SU-DHL-6 (cell line): ENCODE measurements at regions not wholly inside any gene's neighbourhood (a gene's known extent, or its start where the extent isn't known, plus 50 kb on each side); places are given as distances from the start of the nearest gene placed in this dataset.

Experiments
- H2AFZ ChIP-seq: fragments of 200-600 bp; sonication (generic); 2 replicates; pipeline ENCODE4 v1.6.1; 2014; ENCODE audit warnings: low read depth, mild to moderate bottlenecking, moderate library complexity, mixed read lengths, antibody characterized with exemption, low read length; ENCODE audit not compliant: severe bottlenecking
- H3F3A ChIP-seq: fragments of 200-600 bp; shearing (Covaris generic); 2 replicates; pipeline ENCODE4 v1.6.0; 2016; ENCODE audit warnings: antibody characterized with exemption, mild to moderate bottlenecking; ENCODE audit not compliant: insufficient read depth
- H3K27ac ChIP-seq: fragments of 200-600 bp; sonication (generic); 2 replicates; pipeline ENCODE4 v1.5.1; 2016; ENCODE audit warnings: low read depth, mild to moderate bottlenecking, low read length, moderate library complexity, mixed read lengths
- H3K27me3 ChIP-seq: fragments of 200-600 bp; sonication (generic), shearing (Covaris generic); 2 replicates; pipeline ENCODE4 v1.6.0; 2014; ENCODE audit warnings: mild to moderate bottlenecking, low read length
- H3K36me3 ChIP-seq: fragments of 200-600 bp; sonication (generic); 2 replicates; pipeline ENCODE4 v1.6.1; 2014; ENCODE audit warnings: mild to moderate bottlenecking, low read length, mixed read lengths
- H3K4me2 ChIP-seq: fragments of 300-600, 200-600 bp; shearing (Covaris generic), sonication (generic); 2 replicates; pipeline ENCODE4 v1.6.0; 2014; ENCODE audit warnings: low read length, low read depth, mild to moderate bottlenecking; ENCODE audit not compliant: poor library complexity, severe bottlenecking
- H3K4me3 ChIP-seq: fragments of 200-600 bp; sonication (generic); 2 replicates; pipeline ENCODE4 v1.5.1; 2014; ENCODE audit warnings: antibody characterized with exemption, low read length, mild to moderate bottlenecking, mixed read lengths; ENCODE audit not compliant: insufficient read depth, poor library complexity, severe bottlenecking
- H3K79me2 ChIP-seq: fragments of 200-600 bp; sonication (generic); 2 replicates; pipeline ENCODE4 v1.6.1; 2014; ENCODE audit warnings: mild to moderate bottlenecking, low read length, moderate library complexity; ENCODE audit not compliant: insufficient read depth
- H3K9ac ChIP-seq: fragments of 200-600 bp; sonication (generic); 2 replicates; pipeline ENCODE4 v1.7.0; 2014; ENCODE audit warnings: mild to moderate bottlenecking, low read length
- H3K9me2 ChIP-seq: fragments of 200-600 bp; sonication (generic); replicated peaks from 2 replicates; pipeline ENCODE4 v1.6.1; 2014; ENCODE audit warnings: low read length; ENCODE audit not compliant: insufficient read depth
- H3K9me3 ChIP-seq: fragments of 200-600 bp; sonication (generic); 2 replicates; pipeline ENCODE4 v1.6.1; 2014; ENCODE audit warnings: low read length, mixed read lengths; ENCODE audit not compliant: insufficient read depth
- H4K20me1 ChIP-seq: fragments of 200-600 bp; sonication (generic); 2 replicates; pipeline ENCODE4 v1.6.1; 2014; ENCODE audit warnings: low read depth, mild to moderate bottlenecking, antibody characterized with exemption, low read length, moderate library complexity, mixed read lengths
- EZH2phosphoT487 ChIP-seq: fragments of 200-600 bp; sonication (generic), shearing (Covaris generic); conservative IDR thresholded peaks from 2 replicates; pipeline ENCODE4 v1.6.1; 2018; ENCODE audit warnings: mild to moderate bottlenecking, antibody characterized with exemption, low read length, moderate library complexity, mixed read lengths
- TF ChIP-seq, protein P1 (sequence below): fragments of 200-600 bp; sonication (generic); IDR thresholded peaks from one replicate; pipeline ENCODE4 v1.5.1; 2017; ENCODE audit warnings: antibody characterized with exemption, mild to moderate bottlenecking, low read length, moderate library complexity; ENCODE audit not compliant: insufficient read depth, poor library complexity, severe bottlenecking

GRCh38 chr15:31158858-31159569 is 57.5 kb upstream of the TRPM1 start:
- H3K9me2 ChIP-seq, result no peaks in the 10 kb centered on the region
- H3K9me3 ChIP-seq, result no peaks in the 10 kb centered on the region
- no peak overlapping the region for H3K9ac ChIP-seq
- no peaks in the 10 kb centered on the region for H3K27me3 ChIP-seq
- H3K4me3 ChIP-seq, result no peak overlapping the region
- H2AFZ ChIP-seq, result no peak overlapping the region
- H3K4me2 ChIP-seq, result no peak overlapping the region
- no peak for TF ChIP-seq EZH2phosphoT487
- TF ChIP-seq, protein P1, sequence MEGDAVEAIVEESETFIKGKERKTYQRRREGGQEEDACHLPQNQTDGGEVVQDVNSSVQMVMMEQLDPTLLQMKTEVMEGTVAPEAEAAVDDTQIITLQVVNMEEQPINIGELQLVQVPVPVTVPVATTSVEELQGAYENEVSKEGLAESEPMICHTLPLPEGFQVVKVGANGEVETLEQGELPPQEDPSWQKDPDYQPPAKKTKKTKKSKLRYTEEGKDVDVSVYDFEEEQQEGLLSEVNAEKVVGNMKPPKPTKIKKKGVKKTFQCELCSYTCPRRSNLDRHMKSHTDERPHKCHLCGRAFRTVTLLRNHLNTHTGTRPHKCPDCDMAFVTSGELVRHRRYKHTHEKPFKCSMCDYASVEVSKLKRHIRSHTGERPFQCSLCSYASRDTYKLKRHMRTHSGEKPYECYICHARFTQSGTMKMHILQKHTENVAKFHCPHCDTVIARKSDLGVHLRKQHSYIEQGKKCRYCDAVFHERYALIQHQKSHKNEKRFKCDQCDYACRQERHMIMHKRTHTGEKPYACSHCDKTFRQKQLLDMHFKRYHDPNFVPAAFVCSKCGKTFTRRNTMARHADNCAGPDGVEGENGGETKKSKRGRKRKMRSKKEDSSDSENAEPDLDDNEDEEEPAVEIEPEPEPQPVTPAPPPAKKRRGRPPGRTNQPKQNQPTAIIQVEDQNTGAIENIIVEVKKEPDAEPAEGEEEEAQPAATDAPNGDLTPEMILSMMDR, result no peak
- no peaks in the 10 kb centered on the region for H3K79me2 ChIP-seq
- H4K20me1 ChIP-seq, result no peaks in the 10 kb centered on the region
- no peaks in the 10 kb centered on the region for H3K36me3 ChIP-seq
- no peaks in the 10 kb centered on the region for H3F3A ChIP-seq
- no peak overlapping the region for H3K27ac ChIP-seq

GRCh38 chr15:31159837-31160236 is 58.3 kb upstream of the TRPM1 start:
- Histone ChIP-seq H3K27me3 (no peaks in the 10 kb centered on the region), H4K20me1 (no peaks in the 10 kb centered on the region), H2AFZ (no peak overlapping the region), H3K9me2 (no peaks in the 10 kb centered on the region), H3K36me3 (no peaks in the 10 kb centered on the region), H3K79me2 (no peaks in the 10 kb centered on the region), H3K27ac (no peak overlapping the region), H3K9me3 (no peaks in the 10 kb centered on the region), H3K4me2 (no peak overlapping the region), H3K9ac (no peak overlapping the region), H3K4me3 (no peak overlapping the region), H3F3A (no peaks in the 10 kb centered on the region)
- TF ChIP-seq EZH2phosphoT487, result no peak
- TF ChIP-seq, protein P1, result no peak

DNA sequence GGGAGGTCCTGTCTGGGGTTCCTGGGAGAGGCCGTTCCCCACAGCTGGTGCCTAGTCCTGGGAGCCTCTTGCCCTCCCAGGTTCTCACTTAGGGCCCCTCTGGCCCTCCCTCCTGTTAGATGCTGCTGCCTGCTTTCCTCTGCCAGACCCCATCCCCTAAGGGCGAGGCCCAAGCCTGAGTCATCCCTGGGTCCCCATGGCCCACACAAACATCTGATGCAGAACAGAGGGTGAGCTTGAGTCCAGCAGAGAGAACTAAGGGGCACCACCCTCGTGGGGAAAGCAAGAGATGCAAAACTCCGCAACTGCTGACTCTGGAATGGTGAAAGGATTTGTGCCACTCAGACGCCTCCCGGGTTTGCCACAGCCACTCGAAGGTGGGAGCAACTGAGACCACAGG is 58.8 kb upstream of the TRPM1 start:
- Histone ChIP-seq H3K4me3 (no peak overlapping the region), H3K9me2 (no peaks in the 10 kb centered on the region), H4K20me1 (no peaks in the 10 kb centered on the region), H3K27me3 (no peaks in the 10 kb centered on the region), H3K79me2 (no peaks in the 10 kb centered on the region), H3K9me3 (no peaks in the 10 kb centered on the region), H3K36me3 (no peaks in the 10 kb centered on the region), H3K9ac (no peak overlapping the region), H3K4me2 (no peak overlapping the region), H3K27ac (no peak overlapping the region), H2AFZ (no peak overlapping the region), H3F3A (no peaks in the 10 kb centered on the region)
- TF ChIP-seq EZH2phosphoT487, result no peak
- TF ChIP-seq, protein P1, result no peak
